ENCODE measurements at regions not wholly inside any gene's neighbourhood (a gene's known extent, or its start where the extent isn't known, plus 50 kb on each side); places are given as distances from the start of the nearest gene placed in this dataset.
A peak's percentile ranks its signal among the peaks of the same experiment; 100 is the strongest.
"Not testable (repeated sequence)": the region's sequence is repeated elsewhere in the genome, so short reads cannot be mapped to it uniquely, and the experiment has no call there.

DNA sequence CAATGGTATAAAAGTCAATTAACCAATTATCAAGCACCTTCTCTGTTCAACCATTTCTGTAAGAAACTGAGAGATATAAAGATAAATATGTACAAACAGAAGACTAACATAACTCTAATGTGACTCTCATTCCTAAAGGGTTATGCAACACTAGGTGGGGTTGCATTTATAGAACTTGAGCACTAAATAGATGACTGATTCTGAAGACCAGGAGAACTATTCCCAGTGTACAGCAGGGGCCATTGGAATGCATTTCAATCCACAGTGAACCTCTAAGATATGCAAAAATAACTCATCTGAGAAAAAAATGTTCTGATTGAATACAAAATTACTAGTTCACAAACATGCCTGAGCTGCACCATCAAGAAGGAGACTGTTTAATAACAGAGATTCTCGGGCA is 341.2 kb upstream of the STEAP1 start:
- ATAC-seq (no peak), DNase-seq (no peak)
- CTCF ChIA-PET: no interaction called here
- no peaks in the 10 kb centered on the region for H3K36me3 Mint-ChIP-seq
- H3K27ac Mint-ChIP-seq: no peak overlapping the region
- H3K9me3 Mint-ChIP-seq (ENCODE audit: low read depth): peaks cover 2% of the 10 kb centered on the region
- H3K4me1 Mint-ChIP-seq: no peaks in the 10 kb centered on the region
- no peaks in the 10 kb centered on the region for H3K27me3 Mint-ChIP-seq
- no peak overlapping the region for H3K4me3 Mint-ChIP-seq

GRCh38 chr7:89826121-89826520 is 328.1 kb upstream of the STEAP1 start:
- ATAC-seq: no peak

DNA sequence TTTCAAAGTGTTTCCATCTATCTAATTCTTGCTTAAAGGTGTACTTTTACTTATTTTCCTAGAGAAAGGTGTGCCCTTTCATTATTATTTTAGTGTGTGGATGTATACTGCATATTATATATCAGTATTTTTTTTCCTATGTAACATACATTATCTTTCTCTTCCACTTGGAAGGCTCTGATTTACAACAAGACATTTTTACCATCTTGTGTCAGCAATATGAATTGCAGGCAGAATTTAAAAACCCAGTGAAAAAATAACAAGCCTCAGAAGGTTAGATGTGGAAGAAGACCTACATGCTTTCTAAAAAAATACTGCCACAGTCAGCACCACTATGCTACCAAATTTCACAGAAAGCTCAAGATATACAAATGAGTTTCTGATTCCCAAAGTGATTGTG is 327.7 kb upstream of the STEAP1 start:
- ATAC-seq (no peak), DNase-seq (no peak)
- no peaks in the 10 kb centered on the region for H3K27me3 Mint-ChIP-seq
- no peak overlapping the region for H3K4me3 Mint-ChIP-seq
- CTCF ChIA-PET: no interaction called here
- H3K9me3 Mint-ChIP-seq (ENCODE audit: low read depth): peaks cover 3% of the 10 kb centered on the region
- no peaks in the 10 kb centered on the region for H3K4me1 Mint-ChIP-seq
- H3K36me3 Mint-ChIP-seq: no peaks in the 10 kb centered on the region
- H3K27ac Mint-ChIP-seq: no peak overlapping the region

More at GRCh38 chr7:89826121-89826520, 328.1 kb upstream of the STEAP1 start:
- Mint-ChIP-seq H3K4me3 (no peak overlapping the region), H3K27me3 (no peaks in the 10 kb centered on the region), H3K27ac (no peak overlapping the region), H3K36me3 (no peaks in the 10 kb centered on the region), H3K9me3 (ENCODE audit: low read depth) (peaks cover 3% of the 10 kb centered on the region), H3K4me1 (no peaks in the 10 kb centered on the region)
- CTCF ChIA-PET: no interaction called here
- no peak for DNase-seq

DNA sequence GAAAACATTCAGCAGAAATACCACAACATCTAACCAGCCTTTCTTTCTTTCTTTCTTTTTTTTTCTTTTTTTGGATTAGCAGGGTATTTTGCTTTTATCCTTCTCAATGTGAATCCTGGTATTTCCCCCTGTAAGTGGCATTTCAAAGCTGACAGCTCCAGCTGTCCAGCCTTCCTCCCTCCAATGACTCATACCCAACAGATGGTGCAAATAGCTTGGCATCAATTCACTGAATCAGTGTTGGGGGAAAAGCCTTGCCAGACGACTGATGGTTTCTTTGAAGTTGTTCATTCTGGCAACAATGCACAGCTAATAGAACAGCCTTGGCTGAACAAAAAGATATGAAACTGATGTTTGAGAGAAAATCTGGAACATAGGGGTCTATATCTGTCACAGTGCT is 316.8 kb upstream of the STEAP1 start:
- ATAC-seq: no peak
- CTCF ChIA-PET: no interaction called here
- Mint-ChIP-seq H3K4me3 (no peak overlapping the region), H3K27ac (no peak overlapping the region), H3K27me3 (no peaks in the 10 kb centered on the region), H3K9me3 (ENCODE audit: low read depth) (peaks cover 2% of the 10 kb centered on the region), H3K36me3 (no peaks in the 10 kb centered on the region), H3K4me1 (peaks cover 5% of the 10 kb centered on the region)
- DNase-seq: no peak

DNA sequence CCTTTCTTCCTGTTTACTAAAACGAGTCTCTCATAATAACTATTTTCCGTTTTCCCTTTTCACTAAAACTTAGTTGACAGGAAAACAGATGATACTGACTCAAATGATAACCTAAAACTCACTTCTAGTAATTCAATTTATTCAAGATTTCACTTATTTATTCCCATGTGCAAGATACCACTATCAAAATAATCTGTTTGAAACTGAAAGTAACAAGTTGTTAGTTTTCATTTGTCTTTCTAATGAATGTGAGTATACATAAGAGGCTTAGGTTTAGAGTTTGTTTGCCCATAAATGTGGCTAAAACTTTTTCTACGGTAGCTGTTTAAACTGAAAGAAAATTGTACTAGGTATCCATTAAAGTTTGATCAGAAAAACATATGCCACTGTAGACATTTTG is 314.9 kb upstream of the STEAP1 start:
- Mint-ChIP-seq H3K36me3 (no peaks in the 10 kb centered on the region), H3K27me3 (no peaks in the 10 kb centered on the region), H3K4me1 (peaks cover 5% of the 10 kb centered on the region), H3K9me3 (ENCODE audit: low read depth) (peaks cover 2% of the 10 kb centered on the region), H3K4me3 (peak overlapping the region; percentile 48), H3K27ac (peak overlapping the region; percentile 24)
- ATAC-seq (no peak), DNase-seq (no peak)
- CTCF ChIA-PET: no interaction called here

DNA sequence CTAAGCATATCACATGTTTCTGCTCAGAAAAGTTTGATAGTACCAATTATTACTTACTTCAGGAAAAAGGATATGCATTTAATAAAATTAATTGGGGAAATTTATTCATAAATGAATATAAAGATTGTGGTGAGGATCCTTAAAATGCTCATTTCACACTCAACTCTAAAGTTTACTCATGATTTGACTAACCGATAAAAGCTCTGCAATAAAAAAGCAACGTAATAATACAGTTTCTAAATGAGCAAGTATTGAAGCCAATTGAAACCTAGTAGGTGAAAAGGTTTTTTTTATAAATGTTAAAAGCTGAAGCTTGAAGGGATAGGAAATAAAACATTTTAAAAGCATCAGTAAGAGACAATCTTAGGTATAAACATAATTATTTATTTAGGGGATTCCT is 308.3 kb upstream of the STEAP1 start:
- Mint-ChIP-seq H3K27me3 (no peaks in the 10 kb centered on the region), H3K4me1 (no peaks in the 10 kb centered on the region), H3K36me3 (no peaks in the 10 kb centered on the region), H3K4me3 (no peak overlapping the region), H3K27ac (no peak overlapping the region), H3K9me3 (ENCODE audit: low read depth) (no peaks in the 10 kb centered on the region)
- DNase-seq: no peak
- ATAC-seq: no peak
- CTCF ChIA-PET: no interaction called here

DNA sequence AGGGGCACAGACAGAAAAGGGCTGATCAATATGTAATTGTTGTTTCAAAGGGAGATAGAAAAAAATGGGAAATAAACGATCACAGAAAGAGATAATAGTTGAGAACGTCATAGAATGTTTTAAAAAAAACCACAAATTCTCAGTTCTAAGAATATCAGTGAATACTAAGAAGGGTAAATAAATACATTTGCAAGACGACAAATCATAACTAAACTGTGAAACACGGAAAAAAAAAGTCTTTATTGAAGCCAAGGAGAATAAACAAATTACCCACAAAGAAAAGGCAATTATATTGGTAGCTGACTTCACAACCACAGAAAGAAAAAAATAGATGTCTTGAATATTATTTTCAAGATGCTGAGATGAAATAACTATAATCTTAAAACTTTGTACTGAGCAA is 305.2 kb upstream of the STEAP1 start:
- no peak for ATAC-seq
- CTCF ChIA-PET: no interaction called here
- H3K9me3 Mint-ChIP-seq (ENCODE audit: low read depth): no peaks in the 10 kb centered on the region
- no peaks in the 10 kb centered on the region for H3K27me3 Mint-ChIP-seq
- no peaks in the 10 kb centered on the region for H3K4me1 Mint-ChIP-seq
- H3K27ac Mint-ChIP-seq: no peak overlapping the region
- H3K4me3 Mint-ChIP-seq: no peak overlapping the region
- DNase-seq: no peak
- H3K36me3 Mint-ChIP-seq: no peaks in the 10 kb centered on the region

- H3K27ac Mint-ChIP-seq; CTCF ChIA-PET; H3K4me1 Mint-ChIP-seq; H3K36me3 Mint-ChIP-seq; H3K4me3 Mint-ChIP-seq; H3K9me3 Mint-ChIP-seq (ENCODE audit: low read depth); H3K27me3 Mint-ChIP-seq; DNase-seq; ATAC-seq: not testable (repeated sequence)
These were observed 297.2 kb upstream of the STEAP1 start for GRCh38 chr7:89857053-89857452.

DNA sequence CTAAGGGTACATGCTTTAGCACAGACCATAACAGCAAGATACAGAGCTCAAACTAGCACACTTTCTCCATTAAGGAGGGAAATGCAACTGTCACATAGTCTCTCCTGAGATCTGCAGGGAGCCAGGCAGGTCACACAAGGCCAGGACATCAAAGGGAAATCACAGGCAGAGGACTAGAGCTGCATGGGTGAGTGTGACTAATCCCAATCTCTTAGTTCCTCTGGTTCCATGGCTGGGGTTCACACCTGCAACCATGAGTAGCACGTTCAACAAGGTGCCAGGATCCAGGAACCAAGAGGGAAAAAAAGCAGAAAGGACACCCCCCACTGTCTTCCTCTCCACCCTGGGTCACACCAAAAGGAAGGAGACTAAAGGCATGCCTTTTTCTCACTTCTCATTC is 296.5 kb upstream of the STEAP1 start:
- no peaks in the 10 kb centered on the region for H3K4me1 Mint-ChIP-seq
- CTCF ChIA-PET: no interaction called here

GRCh38 chr7:89887489-89887888 is 266.8 kb upstream of the STEAP1 start:
- Mint-ChIP-seq H3K27ac (no peak overlapping the region), H3K4me3 (no peak overlapping the region), H3K9me3 (ENCODE audit: low read depth) (peaks cover 2% of the 10 kb centered on the region), H3K27me3 (no peaks in the 10 kb centered on the region), H3K4me1 (no peaks in the 10 kb centered on the region), H3K36me3 (no peaks in the 10 kb centered on the region)
- ATAC-seq (no peak), DNase-seq (no peak)
- CTCF ChIA-PET: no interaction called here

More for the DNA sequence above, 296.5 kb upstream of the STEAP1 start:
- H3K27ac Mint-ChIP-seq: no peak overlapping the region
- DNase-seq: no peak
- no peak for ATAC-seq
- H3K9me3 Mint-ChIP-seq (ENCODE audit: low read depth): peaks cover 6% of the 10 kb centered on the region
- no peak overlapping the region for H3K4me3 Mint-ChIP-seq
- H3K27me3 Mint-ChIP-seq: no peaks in the 10 kb centered on the region
- H3K36me3 Mint-ChIP-seq: no peaks in the 10 kb centered on the region

- DNase-seq (no peak), ATAC-seq (no peak)
- no peaks in the 10 kb centered on the region for H3K9me3 Mint-ChIP-seq (ENCODE audit: low read depth)
- H3K27ac Mint-ChIP-seq: no peak overlapping the region
- no peak overlapping the region for H3K4me3 Mint-ChIP-seq
- no peaks in the 10 kb centered on the region for H3K27me3 Mint-ChIP-seq
- CTCF ChIA-PET: no interaction called here
- no peaks in the 10 kb centered on the region for H3K4me1 Mint-ChIP-seq
- H3K36me3 Mint-ChIP-seq: no peaks in the 10 kb centered on the region
These were observed 245.5 kb upstream of the STEAP1 start for GRCh38 chr7:89908736-89909135.

GRCh38 chr7:89914711-89915110 is 239.6 kb upstream of the STEAP1 start:
- ATAC-seq (no peak), DNase-seq (no peak)
- no peaks in the 10 kb centered on the region for H3K4me1 Mint-ChIP-seq
- H3K27ac Mint-ChIP-seq: no peak overlapping the region
- H3K36me3 Mint-ChIP-seq: no peaks in the 10 kb centered on the region
- no peak overlapping the region for H3K4me3 Mint-ChIP-seq
- no peaks in the 10 kb centered on the region for H3K9me3 Mint-ChIP-seq (ENCODE audit: low read depth)
- no peaks in the 10 kb centered on the region for H3K27me3 Mint-ChIP-seq
- CTCF ChIA-PET: no interaction called here

DNA sequence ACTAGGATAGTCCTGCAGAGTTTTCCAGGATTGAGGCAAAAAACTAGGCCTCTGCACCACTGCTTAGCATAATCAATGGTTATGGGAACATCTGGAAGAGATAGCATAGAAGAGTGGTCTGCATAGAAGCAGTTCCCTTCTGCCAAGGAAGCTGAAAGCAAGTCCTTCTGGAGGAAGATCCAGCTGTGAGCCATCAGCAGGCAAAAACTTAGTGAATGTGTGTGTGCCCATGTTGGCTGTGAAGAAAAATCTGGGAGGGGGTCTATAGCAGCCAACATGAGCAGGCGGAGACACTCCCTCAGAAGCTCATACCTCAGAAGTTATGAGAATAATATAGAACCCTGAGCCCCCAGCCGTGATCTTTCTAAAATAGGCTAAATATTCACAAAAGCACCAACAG is 228.1 kb upstream of the STEAP1 start:
- CTCF ChIA-PET: no interaction called here
- no peak overlapping the region for H3K4me3 Mint-ChIP-seq
- DNase-seq: no peak
- H3K27me3 Mint-ChIP-seq: no peaks in the 10 kb centered on the region
- H3K27ac Mint-ChIP-seq: no peak overlapping the region
- ATAC-seq: no peak
- no peaks in the 10 kb centered on the region for H3K36me3 Mint-ChIP-seq
- H3K9me3 Mint-ChIP-seq (ENCODE audit: low read depth): no peaks in the 10 kb centered on the region
- no peaks in the 10 kb centered on the region for H3K4me1 Mint-ChIP-seq

GRCh38 chr7:89926701-89927100 is 227.6 kb upstream of the STEAP1 start:
- no peak for ATAC-seq
- no peak overlapping the region for H3K27ac Mint-ChIP-seq

GRCh38 chr7:89927762-89928161 is 226.5 kb upstream of the STEAP1 start:
- Mint-ChIP-seq H3K36me3 (no peaks in the 10 kb centered on the region), H3K27ac (no peak overlapping the region), H3K4me1 (no peaks in the 10 kb centered on the region), H3K4me3 (no peak overlapping the region), H3K9me3 (ENCODE audit: low read depth) (no peaks in the 10 kb centered on the region), H3K27me3 (no peaks in the 10 kb centered on the region)
- CTCF ChIA-PET: no interaction called here
- no peak for DNase-seq
- no peak for ATAC-seq

More at GRCh38 chr7:89926701-89927100, 227.6 kb upstream of the STEAP1 start:
- Mint-ChIP-seq H3K4me1 (no peaks in the 10 kb centered on the region), H3K4me3 (no peak overlapping the region), H3K9me3 (ENCODE audit: low read depth) (no peaks in the 10 kb centered on the region), H3K36me3 (no peaks in the 10 kb centered on the region), H3K27me3 (no peaks in the 10 kb centered on the region)
- DNase-seq: no peak
- CTCF ChIA-PET: no interaction called here
